Right renal pelvis (tissue), 4 donors: ENCODE measurements at regions not wholly inside any gene's neighbourhood (a gene's known extent, or its start where the extent isn't known, plus 50 kb on each side); places are given as distances from the start of the nearest gene placed in this dataset.
"Not testable (repeated sequence)": the region's sequence is repeated elsewhere in the genome, so short reads cannot be mapped to it uniquely, and the experiment has no call there.

Source experiments
- DNase-seq, 4 donors: peaks; one replicate each; pipeline ENCODE4 v3.0.0-alpha.2; 2013; ENCODE audit warnings: low read depth in 4 of 4, low spot score in 3 of 4, missing footprints in 1 of 4

GRCh38 chr3:4065554-4065953, 237.6 kb upstream of the SETMAR start:
- no peak for DNase-seq

- DNase-seq: no peak
These were observed 235.3 kb upstream of the SETMAR start for GRCh38 chr3:4067893-4068292.

- no peak for DNase-seq
These were observed 233.4 kb upstream of the SETMAR start for GRCh38 chr3:4069796-4070195.

GRCh38 chr3:4071481-4072184, 231.5 kb upstream of the SETMAR start:
- DNase-seq: no peak

- not testable (repeated sequence) for DNase-seq
These were observed 225.9 kb upstream of the SETMAR start for GRCh38 chr3:4077278-4077677.

DNA sequence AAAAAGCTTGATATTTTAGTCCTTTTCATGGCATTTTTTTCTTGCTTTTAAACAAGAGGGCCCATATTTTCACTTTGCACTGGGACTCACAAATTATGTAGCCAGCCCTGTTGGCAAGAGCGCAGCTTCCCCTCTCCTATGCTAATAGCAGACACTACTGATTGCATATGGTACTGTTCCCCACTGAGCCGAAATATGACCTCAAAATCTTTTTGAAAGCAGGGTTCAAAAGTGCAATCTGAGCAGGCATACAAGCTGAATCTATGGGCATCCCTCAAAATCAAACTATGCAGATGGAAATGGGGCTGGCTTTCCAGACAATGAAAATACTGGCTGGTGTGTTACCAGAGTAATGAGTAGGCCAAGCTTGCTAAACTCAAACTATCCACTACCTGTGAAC, 225.2 kb upstream of the SETMAR start:
- no peak for DNase-seq

DNA sequence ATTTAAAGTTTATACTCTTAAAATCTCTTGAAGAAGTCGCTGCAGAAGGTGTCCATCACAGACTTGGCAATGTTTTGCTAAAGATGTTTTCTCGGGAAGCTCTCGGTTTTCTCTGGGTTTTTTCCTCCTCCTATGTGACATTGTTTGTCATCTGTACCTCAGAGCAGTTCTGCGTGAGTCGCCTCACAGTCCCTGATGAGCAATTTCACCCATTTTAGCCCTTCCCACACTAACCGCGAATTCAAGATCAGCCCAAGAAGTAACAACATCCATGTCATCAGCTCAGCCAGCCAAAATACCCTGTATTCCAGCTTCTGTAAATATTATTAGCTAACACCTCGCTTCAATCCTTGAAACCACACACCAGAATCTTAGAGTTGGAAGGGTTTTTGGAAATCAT, 224.3 kb upstream of the SETMAR start:
- no peak for DNase-seq

DNA sequence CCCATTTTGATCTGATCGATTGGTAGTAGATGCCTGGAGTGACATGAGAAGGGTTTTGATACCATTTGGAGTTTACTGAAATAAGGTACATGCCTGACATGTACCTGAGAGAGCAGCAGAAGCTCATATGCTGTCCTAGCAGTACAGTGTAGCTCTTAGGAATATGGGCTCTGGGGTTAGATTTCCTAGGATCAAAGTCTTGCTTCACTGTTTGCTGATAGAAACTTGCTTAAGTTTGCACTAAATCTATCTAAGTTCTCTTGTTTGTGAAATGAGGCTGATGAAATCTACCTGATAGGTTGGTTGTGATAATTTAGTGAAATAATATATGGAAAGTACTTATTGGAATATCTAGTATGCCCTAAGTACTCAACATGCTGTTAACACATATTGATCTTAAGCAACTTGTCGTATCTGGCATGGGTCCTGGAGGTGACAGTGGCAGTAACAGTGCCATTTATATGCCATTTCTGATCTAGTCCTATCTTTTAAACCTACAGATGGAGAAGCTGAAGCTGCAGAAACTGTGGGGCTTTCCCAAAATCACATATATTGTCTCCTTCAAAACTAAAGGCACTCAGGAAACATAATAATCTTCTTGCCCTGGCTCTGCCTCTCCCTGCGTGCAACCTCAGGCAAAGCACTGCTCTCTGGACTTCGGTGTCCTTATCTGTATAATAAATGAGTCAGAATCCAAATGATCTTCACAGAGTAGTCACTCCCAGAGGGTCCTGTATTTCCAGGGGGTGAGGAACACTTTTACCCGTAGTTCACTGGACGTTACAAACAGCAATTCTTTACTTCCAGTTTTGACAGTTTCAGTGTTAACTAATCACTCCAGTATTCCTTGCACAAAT, 223.6 kb upstream of the SETMAR start:
- DNase-seq: no peak

- no peak for DNase-seq
These were observed 219.7 kb upstream of the SETMAR start for GRCh38 chr3:4083225-4084015.

- DNase-seq: no peak
These were observed 218.9 kb upstream of the SETMAR start for GRCh38 chr3:4084271-4084670.

GRCh38 chr3:4086662-4087061, 216.5 kb upstream of the SETMAR start:
- DNase-seq: not testable (repeated sequence)

- DNase-seq: no peak
These were observed 211.4 kb upstream of the SETMAR start for GRCh38 chr3:4091786-4092185.

DNA sequence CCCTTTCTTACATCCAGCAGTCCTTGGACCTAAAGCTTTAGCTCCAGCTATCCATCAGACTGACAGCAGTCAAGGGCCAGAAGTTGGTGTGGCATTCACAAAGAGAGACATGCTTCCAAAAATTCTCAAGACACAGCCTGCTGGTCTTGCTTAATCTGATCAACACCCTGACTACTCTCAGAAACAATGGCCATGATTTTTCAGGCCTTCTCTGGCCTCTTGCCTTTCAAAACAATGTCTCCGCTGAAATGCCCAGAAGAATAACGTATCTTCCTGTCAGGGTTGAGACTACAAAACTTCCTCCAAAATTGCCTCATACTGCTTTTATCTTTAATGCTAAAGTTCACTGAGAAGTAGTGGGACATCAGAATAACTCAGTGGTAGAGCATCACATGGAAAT, 205.4 kb upstream of the SETMAR start:
- no peak for DNase-seq

GRCh38 chr3:4099607-4100006, 203.6 kb upstream of the SETMAR start:
- DNase-seq: no peak

DNA sequence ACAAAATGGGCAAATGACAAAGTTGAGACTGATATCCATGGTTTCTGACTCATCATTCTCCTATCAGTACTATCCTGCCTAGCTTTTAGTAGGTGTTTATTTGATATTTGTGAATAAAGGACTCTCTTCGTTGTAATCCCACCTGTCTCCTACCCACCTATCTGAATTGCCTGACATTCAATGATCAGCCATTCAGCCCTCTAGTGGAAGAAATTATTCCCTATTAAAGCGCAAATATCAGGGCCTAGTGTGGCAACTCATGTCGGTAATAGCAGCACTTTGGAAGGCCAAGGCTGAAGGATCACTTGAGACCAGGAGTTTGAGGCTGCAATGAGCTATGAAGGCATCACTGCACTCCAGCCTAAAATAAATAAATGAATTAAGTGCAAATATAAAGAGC, 195.7 kb upstream of the SETMAR start:
- no peak for DNase-seq

GRCh38 chr3:4113811-4114522, 189.2 kb upstream of the SETMAR start:
- no peak for DNase-seq

DNA sequence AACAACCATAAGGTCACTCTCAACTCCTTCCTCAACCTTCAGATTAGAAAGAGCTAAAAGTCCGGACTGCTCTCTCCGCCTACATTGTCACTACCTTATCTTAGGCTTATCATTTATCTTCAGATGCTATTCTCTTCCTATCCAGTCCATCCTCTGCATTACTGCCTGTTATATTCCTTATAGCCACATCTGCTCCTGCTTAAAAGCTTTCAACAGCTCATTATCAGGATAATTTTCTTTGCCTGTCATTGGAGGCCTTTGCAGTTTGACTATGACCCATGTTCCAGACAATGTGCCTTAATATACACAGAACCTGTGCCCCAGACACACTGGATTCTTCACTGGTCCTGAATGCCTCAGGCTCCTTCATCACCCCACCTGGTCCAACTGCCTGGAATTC, 184.1 kb upstream of the SETMAR start:
- no peak for DNase-seq

DNA sequence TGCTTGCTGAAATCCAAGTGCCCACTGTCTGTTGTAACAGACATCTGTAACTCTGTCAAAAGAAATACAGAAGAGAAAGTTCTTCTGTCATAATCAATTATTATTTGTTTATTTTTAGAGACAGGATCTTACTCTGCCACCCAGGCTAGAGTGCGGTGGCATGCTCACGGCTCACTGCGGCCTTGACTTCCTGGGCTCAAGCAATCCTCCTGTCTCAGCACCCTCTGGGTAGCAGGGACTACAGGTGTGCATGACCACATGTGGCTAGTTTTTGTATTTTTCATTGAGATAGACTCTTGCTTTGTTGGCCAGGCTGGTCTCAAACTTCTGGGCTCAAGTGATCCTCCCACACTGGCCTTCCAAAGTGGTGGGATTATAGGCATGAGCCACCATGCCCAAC, 177.6 kb upstream of the SETMAR start:
- DNase-seq: no peak

- DNase-seq: no peak
These were observed 164.9 kb upstream of the SETMAR start for GRCh38 chr3:4138150-4138785.

- DNase-seq: no peak
These were observed 164.3 kb upstream of the SETMAR start for GRCh38 chr3:4138786-4139431.
